K562 (cell line): ENCODE measurements at regions not wholly inside any gene's neighbourhood (a gene's known extent, or its start where the extent isn't known, plus 50 kb on each side); places are given as distances from the start of the nearest gene placed in this dataset.
"Not testable (repeated sequence)": the region's sequence is repeated elsewhere in the genome, so short reads cannot be mapped to it uniquely, and the experiment has no call there.

Source experiments
- ARNT ChIP-seq, 2 experiments: fragments of 450-650 bp; IDR thresholded peaks; 2 replicates each; pipeline ENCODE4 v1.6.1; 2016; ENCODE audit warnings: mild to moderate bottlenecking in 1 of 2
- CREM ChIP-seq: IDR thresholded peaks from 2 replicates; pipeline ENCODE4 v1.6.1; 2014; ENCODE audit warnings: antibody characterized with exemption, low read depth
- CXXC5 ChIP-seq: fragments of 250-450 bp; sonication (Bioruptor Pico); IDR thresholded peaks from 2 replicates; pipeline ENCODE4 v1.8.0; 2022; ENCODE audit warnings: inconsistent platforms, mild to moderate bottlenecking, moderate library complexity
- E2F3 ChIP-seq: fragments of 250-450 bp; sonication (Bioruptor Pico); IDR thresholded peaks from 2 replicates; pipeline ENCODE4 v1.4.0; 2020; ENCODE audit warnings: mild to moderate bottlenecking
- LEF1 ChIP-seq: fragments of 450-650 bp; IDR thresholded peaks from 2 replicates; pipeline ENCODE4 v1.6.1; 2016; ENCODE audit warnings: mild to moderate bottlenecking
- MLLT1 ChIP-seq, 2 experiments: fragments of 450-650 bp; IDR thresholded peaks; 2 replicates each; pipeline ENCODE4 v1.6.1; 2016
- NR2C2 ChIP-seq, 2 experiments: fragments of 200-800 bp in 1 of 2; sonication (Bioruptor generic) in 1 of 2; sonication (generic) in 1 of 2; formaldehyde crosslinking in 1 of 2; IDR thresholded peaks; 2 replicates each; pipeline versions ENCODE4 v1.6.1 to v1.8.0; 2016 to 2022; ENCODE audit warnings: mild to moderate bottlenecking in 1 of 2, missing compliant biosample characterization in 1 of 2, missing genetic modification characterization in 1 of 2, missing genetic modification reagents in 1 of 2
- PBX2 ChIP-seq, 2 experiments: IDR thresholded peaks in 1 of 2; conservative IDR thresholded peaks in 1 of 2; 2 replicates each; pipeline ENCODE4 v1.6.1; 2016; ENCODE audit warnings: low read depth in 2 of 2, mild to moderate bottlenecking in 1 of 2, missing compliant biosample characterization in 1 of 2, missing genetic modification characterization in 1 of 2, moderate library complexity in 1 of 2
- TCF3 ChIP-seq: sonication (generic); formaldehyde crosslinking; IDR thresholded peaks from 2 replicates; pipeline ENCODE4 v1.4.0; 2020; ENCODE audit warnings: mild to moderate bottlenecking, missing genetic modification reagents
- TEAD4 ChIP-seq, 2 experiments: sonication (generic) in 1 of 2; formaldehyde crosslinking in 1 of 2; IDR thresholded peaks; 2 replicates each; pipeline versions ENCODE4 v1.6.1 to v1.8.0; 2012 to 2022; ENCODE audit warnings: borderline replicate concordance in 1 of 2, inconsistent platforms in 1 of 2, low read length in 1 of 2, mild to moderate bottlenecking in 1 of 2, missing genetic modification reagents in 1 of 2
- ZKSCAN8 ChIP-seq: fragments of 200-800 bp; sonication (Bioruptor generic); IDR thresholded peaks from 2 replicates; pipeline ENCODE4 v1.6.1; 2016; ENCODE audit warnings: missing genetic modification characterization, missing compliant biosample characterization
- ZMIZ1 ChIP-seq, 2 experiments: fragments of 150-350 bp in 1 of 2; IDR thresholded peaks; 2 replicates each; pipeline ENCODE4 v1.6.1; 2012 to 2016; ENCODE audit warnings: low read depth in 2 of 2, low read length in 2 of 2, mild to moderate bottlenecking in 1 of 2, moderate library complexity in 1 of 2
- ZNF197 ChIP-seq: fragments of 200-800 bp; sonication (Bioruptor generic); IDR thresholded peaks from 2 replicates; pipeline ENCODE4 v1.6.1; 2016; ENCODE audit warnings: low read depth, missing genetic modification characterization, missing compliant biosample characterization
- ZNF395 ChIP-seq: fragments of 200-800 bp; sonication (Bioruptor generic); IDR thresholded peaks from 2 replicates; pipeline ENCODE4 v1.6.1; 2017; ENCODE audit warnings: missing genetic modification characterization, missing compliant biosample characterization
- ZNF589 ChIP-seq: fragments of 200-800 bp; sonication (Bioruptor generic); IDR thresholded peaks from 2 replicates; pipeline ENCODE4 v1.6.1; 2016; ENCODE audit warnings: low read depth, missing genetic modification characterization, missing compliant biosample characterization

GRCh38 chr2:111433892-111434607 lies 313.3 kb downstream of the BCL2L11 start (continued):
- TF ChIP-seq PBX2 (CRISPR knock-in tag; IDR thresholded peaks at IDR 0.05; ENCODE audit: low read depth); NR2C2 (CRISPR knock-in tag; IDR thresholded peaks at IDR 0.05); TEAD4 (CRISPR knock-in tag; IDR thresholded peaks at IDR 0.05; ENCODE audit: borderline replicate concordance): not testable (repeated sequence)
- peak; percentile 38; the same call in 1 of the 2 replicates for TF ChIP-seq PBX2 (tag; conservative IDR thresholded peaks at IDR 0.05; ENCODE audit: low read depth)
- TF ChIP-seq TCF3: peak; percentile 91
- peak; percentile 99 for TF ChIP-seq ZNF395 (CRISPR knock-in tag)
- peak; percentile 77 for TF ChIP-seq CXXC5 (CRISPR knock-in tag)
- 0 out of 2 replicates have a peak, but pooled peaks have one; percentile 18 for TF ChIP-seq E2F3 (CRISPR knock-in tag)
- peak; percentile 99 for TF ChIP-seq LEF1
- TF ChIP-seq ZNF197: peak; percentile 97
- peak in 1 of 2 experiments; percentile 77; a peak in 1 of 4 replicates for TF ChIP-seq ZMIZ1 (IDR thresholded peaks at IDR 0.05; ENCODE audit: low read depth in 2 of 2, low read length in 2 of 2)
- peak; percentile 54 for TF ChIP-seq NR2C2 (tag; IDR thresholded peaks at IDR 0.05)
- TF ChIP-seq ZNF589 (CRISPR knock-in tag): peak; percentile 97
- peak; percentile 86 for TF ChIP-seq TEAD4 (IDR thresholded peaks at IDR 0.05; ENCODE audit: low read length)
- 0 out of 4 replicates have a peak, but pooled peaks of 1 of the 2 experiments have one; percentile 47 for TF ChIP-seq ARNT (IDR thresholded peaks at IDR 0.05)
- peak in 1 of 2 experiments; percentile 58; a peak in 1 of 4 replicates for TF ChIP-seq MLLT1 (IDR thresholded peaks at IDR 0.05)
- TF ChIP-seq ZKSCAN8 (CRISPR knock-in tag): peak; percentile 96
- TF ChIP-seq CREM: peak; percentile 40; the same call in 1 of the 2 replicates
